ENCODE measurements at regions not wholly inside any gene's neighbourhood (a gene's known extent, or its start where the extent isn't known, plus 50 kb on each side); places are given as distances from the start of the nearest gene placed in this dataset.

GRCh38 chr6:78353040-78353439, 514.3 kb upstream of the IRAK1BP1 start:
- ChIA-PET RAD21 (ENCODE audit: low non-redundant PET in 1 of 2, low total read pairs in 2 of 2, uncharacterized antibody in 2 of 2, unreplicated experiment in 2 of 2) (no interaction called here), POLR2A (no interaction called here), CTCF (no interaction called here)
- H3K9me3 ChIP-seq (ENCODE audit: control insufficient read depth in 1 of 2, insufficient read depth in 1 of 2, low read depth in 1 of 2, low read length in 2 of 2) = no peaks in the 10 kb centered on the region
- H3K9me2 ChIP-seq (ENCODE audit: insufficient read depth) = no peaks in the 10 kb centered on the region
- BruUV-seq (replicated peaks) = no TSS peak
- H3K4me1 ChIP-seq (ENCODE audit: control insufficient read depth in 1 of 2, insufficient read depth in 2 of 2, low read length in 2 of 2) = no peaks in the 10 kb centered on the region
- no peak overlapping the region for H2AFZ ChIP-seq (ENCODE audit: low read depth, low read length, poor library complexity, severe bottlenecking)
- no peak for ATAC-seq
- no peaks in the 10 kb centered on the region for H3K79me2 ChIP-seq (ENCODE audit: insufficient read depth, low read length)
- no peak overlapping the region for H3K4me2 ChIP-seq (ENCODE audit: low read length)
- no peaks in the 10 kb centered on the region for H3K27me3 ChIP-seq (ENCODE audit: insufficient read depth, low read length)
- intact Hi-C loops (cut with micrococcal nuclease) = no loop called here
- H3K36me3 ChIP-seq (ENCODE audit: control insufficient read depth in 1 of 2, insufficient read depth in 2 of 2, low read length in 2 of 2) = no peaks in the 10 kb centered on the region
- no peak for DNase-seq (ENCODE audit: low read depth, low spot score)
- TF ChIP-seq SRF (IDR thresholded peaks at IDR 0.05; ENCODE audit: low read depth) = no peak
- TF ChIP-seq ELF1 (IDR thresholded peaks at IDR 0.05; ENCODE audit: borderline replicate concordance, low read depth) = no peak
- no peak for TF ChIP-seq FOSL1 (IDR thresholded peaks at IDR 0.05; ENCODE audit: low read depth)
- TF ChIP-seq EZH2phosphoT487 (IDR thresholded peaks at IDR 0.05; ENCODE audit: borderline replicate concordance) = no peak
- no peak for TF ChIP-seq TCF7L2 (IDR thresholded peaks at IDR 0.05; ENCODE audit: borderline replicate concordance, extremely low read depth, insufficient read depth, insufficient read length)
- TF ChIP-seq YY1 (IDR thresholded peaks at IDR 0.05; ENCODE audit: extremely low read depth, insufficient replicate concordance, low read depth, low read length) = no peak
- TF ChIP-seq REST (IDR thresholded peaks at IDR 0.05; ENCODE audit: low read depth) = no peak
- no peak for TF ChIP-seq ZBTB33 (IDR thresholded peaks at IDR 0.05; ENCODE audit: extremely low read depth, insufficient replicate concordance, low read length)
- no peak for TF ChIP-seq EGR1 (IDR thresholded peaks at IDR 0.05; ENCODE audit: low read depth)
- TF ChIP-seq SP1 (IDR thresholded peaks at IDR 0.05; ENCODE audit: low read depth) = no peak
- TF ChIP-seq POLR2AphosphoS5 (IDR thresholded peaks at IDR 0.05; ENCODE audit: low read depth, low read length) = no peak
- TF ChIP-seq POLR2A (IDR thresholded peaks at IDR 0.05; ENCODE audit: borderline replicate concordance, extremely low read depth, insufficient read depth, insufficient read length) = no peak
- TF ChIP-seq SIN3A (IDR thresholded peaks at IDR 0.05; ENCODE audit: low read depth) = no peak
- TF ChIP-seq ZNF274 (IDR thresholded peaks at IDR 0.05; ENCODE audit: low read depth, low read length) = no peak
- no peak for TF ChIP-seq CEBPB (IDR thresholded peaks at IDR 0.05; ENCODE audit: low read depth)
- no peak for TF ChIP-seq RAD21 (IDR thresholded peaks at IDR 0.05; ENCODE audit: low read depth)
- TF ChIP-seq ZFX (IDR thresholded peaks at IDR 0.05) = no peak
- no peak for TF ChIP-seq CTCF (IDR thresholded peaks at IDR 0.05 in 2 of 3, conservative IDR thresholded peaks at IDR 0.05 in 1 of 3; ENCODE audit: borderline replicate concordance in 1 of 3, insufficient read depth in 1 of 3, low read depth in 2 of 3, low read length in 2 of 3)
- H3K9ac ChIP-seq (ENCODE audit: low read length) = no peak overlapping the region
- H3K27ac ChIP-seq (ENCODE audit: low read depth, low read length) = no peak overlapping the region
- H4K20me1 ChIP-seq (ENCODE audit: insufficient read depth) = no peaks in the 10 kb centered on the region
- no peak overlapping the region for H3K4me3 ChIP-seq (replicated peaks in 1 of 2; ENCODE audit: low read depth in 1 of 2, low read length in 2 of 2)
